SK-N-SH (cell line): ENCODE measurements at regions not wholly inside any gene's neighbourhood (a gene's known extent, or its start where the extent isn't known, plus 50 kb on each side); places are given as distances from the start of the nearest gene placed in this dataset.

Source experiments
- CTCF ChIA-PET: fragments of 300-600, 350-600 bp; formaldehyde crosslinking; extraction: SDS; loops from one replicate; lab custom pipeline; 2021; lab: Yijun Ruan, JAX
- POLR2A ChIA-PET: fragments of 350-600 bp; sonication (Branson Sonifier 250); formaldehyde crosslinking; extraction: SDS; loops from one replicate; lab custom pipeline; 2020; ENCODE audit warnings: antibody characterized with exemption, inconsistent platforms; lab: Yijun Ruan, JAX
- DNase-seq: peaks from one replicate; pipeline ENCODE4 v3.0.0; 2012
- H2AFZ ChIP-seq: fragments of 200-600 bp; sonication (generic); 2 replicates; pipeline ENCODE4 v1.8.1; 2016; ENCODE audit warnings: antibody characterized with exemption, mild to moderate bottlenecking, low read depth
- H3F3A ChIP-seq: fragments of 200-600 bp; sonication (generic); replicated peaks from 2 replicates; pipeline ENCODE3; 2016; ENCODE audit warnings: antibody characterized with exemption, mild to moderate bottlenecking; ENCODE audit not compliant: insufficient read depth
- H3K27ac ChIP-seq, 2 experiments: fragments of 200-500 bp in 1 of 2; fragments of 200-600 bp in 1 of 2; sonication (Bioruptor generic) in 1 of 2; sonication (generic), shearing (Covaris generic) in 1 of 2; 2 replicates each; pipeline versions ENCODE4 v1.5.1 to v1.6.1; 2014 to 2016; ENCODE audit warnings: low read depth in 2 of 2, inconsistent platforms in 1 of 2, low read length in 1 of 2, mild to moderate bottlenecking in 1 of 2, mixed read lengths in 1 of 2
- H3K27me3 ChIP-seq: fragments of 200-600 bp; sonication (generic), shearing (Covaris generic); 2 replicates; pipeline ENCODE4 v1.6.1; 2016; ENCODE audit warnings: mixed run types; ENCODE audit not compliant: insufficient read depth
- H3K36me3 ChIP-seq, 2 experiments: fragments of 200-500 bp in 1 of 2; fragments of 200-600 bp in 1 of 2; sonication (Bioruptor generic) in 1 of 2; sonication (generic) in 1 of 2; replicated peaks in 1 of 2; 2 replicates each; pipeline versions ENCODE3 to v1.5.1; 2014 to 2016; ENCODE audit warnings: low read length in 1 of 2, mild to moderate bottlenecking in 1 of 2; ENCODE audit not compliant: insufficient read depth in 2 of 2, control insufficient read depth in 1 of 2
- H3K4me1 ChIP-seq, 2 experiments: fragments of 200-500 bp in 1 of 2; fragments of 200-600 bp in 1 of 2; sonication (Bioruptor generic) in 1 of 2; sonication (generic), shearing (Covaris generic) in 1 of 2; 2 replicates each; pipeline versions ENCODE4 v1.5.1 to v1.6.1; 2014 to 2016; ENCODE audit warnings: low read depth in 1 of 2, low read length in 1 of 2, mixed run types in 1 of 2; ENCODE audit not compliant: insufficient read depth in 2 of 2, control insufficient read depth in 1 of 2
- H3K4me2 ChIP-seq: fragments of 200-600 bp; sonication (generic), shearing (Covaris generic); 2 replicates; pipeline ENCODE4 v1.6.1; 2017; ENCODE audit warnings: mixed run types
- H3K4me3 ChIP-seq, 2 experiments: fragments of 200-500 bp in 1 of 2; fragments of 200-600 bp in 1 of 2; sonication (Bioruptor generic) in 1 of 2; sonication (generic), shearing (Covaris generic) in 1 of 2; 2 replicates each; pipeline versions ENCODE4 v1.5.1 to v1.8.1; 2014 to 2016; ENCODE audit warnings: low read depth in 2 of 2, inconsistent platforms in 1 of 2, low read length in 1 of 2, mild to moderate bottlenecking in 1 of 2, mixed read lengths in 1 of 2, moderate library complexity in 1 of 2
- H3K79me2 ChIP-seq: fragments of 200-600 bp; sonication (generic); 2 replicates; pipeline ENCODE4 v1.8.1; 2017; ENCODE audit warnings: mild to moderate bottlenecking; ENCODE audit not compliant: insufficient read depth
- H3K9ac ChIP-seq: fragments of 200-600 bp; sonication (generic); 2 replicates; pipeline ENCODE4 v1.6.1; 2017; ENCODE audit warnings: mixed run types
- H3K9me2 ChIP-seq: fragments of 200-600 bp; sonication (generic); 2 replicates; pipeline ENCODE4 v1.6.1; 2017; ENCODE audit warnings: mixed run types
- H3K9me3 ChIP-seq: fragments of 200-600 bp; sonication (generic); 2 replicates; pipeline ENCODE4 v1.6.1; 2017; ENCODE audit warnings: mixed run types, mild to moderate bottlenecking, moderate library complexity
- H4K20me1 ChIP-seq: fragments of 200-600 bp; sonication (generic); 2 replicates; pipeline ENCODE4 v1.6.1; 2017; ENCODE audit warnings: mild to moderate bottlenecking, mixed run types; ENCODE audit not compliant: insufficient read depth
- CHD2 ChIP-seq: fragments of 150-350 bp; IDR thresholded peaks from 2 replicates; pipeline ENCODE4 v1.6.1; 2018; ENCODE audit warnings: low read length; ENCODE audit not compliant: partially characterized antibody
- EZH2phosphoT487 ChIP-seq: fragments of 200-600 bp; sonication (generic); IDR thresholded peaks from 2 replicates; pipeline ENCODE4 v1.6.1; 2017; ENCODE audit warnings: low read depth, mixed run types, mild to moderate bottlenecking, antibody characterized with exemption, moderate library complexity, borderline replicate concordance
- FOXM1 ChIP-seq: IDR thresholded peaks from 2 replicates; pipeline ENCODE4 v1.4.0; 2012; ENCODE audit warnings: low read depth, mild to moderate bottlenecking
- GABPA ChIP-seq: IDR thresholded peaks from 2 replicates; pipeline ENCODE4 v1.4.0; 2012; ENCODE audit warnings: low read depth, mild to moderate bottlenecking
- JUND ChIP-seq: IDR thresholded peaks from 2 replicates; pipeline ENCODE4 v1.4.0; 2012
- MEF2A ChIP-seq: IDR thresholded peaks from 2 replicates; pipeline ENCODE4 v1.4.0; 2012; ENCODE audit warnings: low read depth, borderline replicate concordance
- MXI1 ChIP-seq: IDR thresholded peaks from 2 replicates; pipeline ENCODE4 v1.6.1; 2012; ENCODE audit warnings: mild to moderate bottlenecking, low read depth, low read length, improper control_type of control experiment
- NFIC ChIP-seq: IDR thresholded peaks from 2 replicates; pipeline ENCODE4 v1.4.0; 2012; ENCODE audit warnings: borderline replicate concordance
- POLR2AphosphoS5 ChIP-seq: IDR thresholded peaks from 2 replicates; pipeline ENCODE4 v1.6.1; 2012; ENCODE audit warnings: low read depth, low read length
- RAD21 ChIP-seq: IDR thresholded peaks from 2 replicates; pipeline ENCODE4 v1.6.1; 2012; ENCODE audit warnings: mild to moderate bottlenecking, low read length
- RCOR1 ChIP-seq: fragments of 150-350 bp; IDR thresholded peaks from 2 replicates; pipeline ENCODE4 v1.6.1; 2017; ENCODE audit warnings: antibody characterized with exemption, low read length
- RFX5 ChIP-seq: IDR thresholded peaks from 2 replicates; pipeline ENCODE4 v1.6.1; 2012; ENCODE audit warnings: mild to moderate bottlenecking, improper control_type of control experiment, low read length
- RXRA ChIP-seq: IDR thresholded peaks from 2 replicates; pipeline ENCODE4 v1.4.0; 2012; ENCODE audit warnings: low read depth, mild to moderate bottlenecking, borderline replicate concordance
- SMC3 ChIP-seq: IDR thresholded peaks from 2 replicates; pipeline ENCODE4 v1.6.1; 2012; ENCODE audit warnings: low read depth, low read length, improper control_type of control experiment
- TCF12 ChIP-seq: IDR thresholded peaks from 2 replicates; pipeline ENCODE4 v1.4.0; 2012
- WGBS: methylation state at CpG from one replicate; pipeline ENCODE4 v1.1.6; 2017; ENCODE audit warnings: low lambda C conversion rate; 5-methylcytosine and 5-hydroxymethylcytosine counted together
- TF ChIP-seq, protein P1 (sequence below): fragments of 150-350 bp; IDR thresholded peaks from 2 replicates; pipeline ENCODE4 v1.6.1; 2017; ENCODE audit warnings: antibody characterized with exemption, low read length, low read depth, borderline replicate concordance
- TF ChIP-seq, protein P2 (sequence below): IDR thresholded peaks from 2 replicates; pipeline ENCODE4; 2012
- TF ChIP-seq, protein P3 (sequence below): fragments of 200-600 bp; sonication (generic); IDR thresholded peaks from 2 replicates; pipeline ENCODE4 v1.6.1; 2017; ENCODE audit warnings: antibody characterized with exemption, mild to moderate bottlenecking, moderate library complexity
- TF ChIP-seq, protein P4 (sequence below): IDR thresholded peaks from 2 replicates; pipeline ENCODE4 v1.4.0; 2012; ENCODE audit warnings: low read depth, borderline replicate concordance
- TF ChIP-seq, protein P5 (sequence below): IDR thresholded peaks from 2 replicates; pipeline ENCODE4 v1.4.0; 2012; ENCODE audit warnings: low read depth
- TF ChIP-seq, protein P6 (sequence below): fragments of 150-350 bp; IDR thresholded peaks from 2 replicates; pipeline ENCODE4 v1.6.1; 2016; ENCODE audit warnings: mild to moderate bottlenecking, low read depth, low read length

DNA sequence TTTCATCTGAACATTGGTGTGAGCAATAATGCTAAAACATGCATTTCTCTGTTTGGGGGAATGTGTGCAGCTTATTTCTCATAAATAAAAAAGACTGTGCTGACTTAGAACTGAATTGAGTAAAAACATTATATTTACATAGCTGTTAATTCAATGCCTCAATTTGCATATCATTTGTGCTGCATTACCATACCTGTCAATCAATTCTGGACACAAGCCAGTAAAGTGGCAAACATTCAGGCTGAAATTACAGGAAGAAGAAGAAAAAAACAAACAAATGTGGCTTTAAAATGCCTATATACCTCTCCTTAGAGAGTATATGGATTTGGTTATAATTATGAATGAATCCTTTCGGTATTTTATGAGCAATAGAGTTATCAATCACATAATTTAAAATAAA, 380.1 kb upstream of the GBE1 start:
- CTCF ChIA-PET: interaction anchor here (1.0 kb wide), 1 partner anchor 9 kb away, joined by 4 read pairs; no protein-coding TSS in a partner anchor
- WGBS: 25% methylated on average over 1 of the region's 1 CpG

DNA sequence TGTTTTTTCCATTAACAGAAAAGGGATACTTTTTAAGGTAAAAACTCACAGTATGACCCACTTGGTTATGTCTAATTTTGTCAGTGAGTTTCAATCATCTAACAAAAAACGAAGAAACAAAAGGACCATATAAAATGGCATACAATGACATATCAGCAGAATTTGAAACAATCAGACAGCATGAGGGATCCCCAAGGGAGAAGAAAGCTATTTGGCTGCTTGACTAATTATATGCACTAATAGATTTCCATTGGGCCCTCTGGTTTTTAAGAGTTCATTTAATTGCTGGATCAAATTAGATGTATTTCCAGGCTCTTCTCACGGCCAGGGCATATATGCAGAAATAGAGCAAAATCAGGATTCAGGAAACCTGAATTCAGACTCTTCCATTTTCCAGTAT, 376.4 kb upstream of the GBE1 start:
- CTCF ChIA-PET: no interaction called here
- POLR2A ChIA-PET: no interaction called here
- Histone ChIP-seq H3K4me2 (no peak overlapping the region), H2AFZ (no peak overlapping the region), H3K9me2 (no peaks in the 10 kb centered on the region), H3K36me3 (no peaks in the 10 kb centered on the region), H3F3A (no peaks in the 10 kb centered on the region), H4K20me1 (no peaks in the 10 kb centered on the region), H3K27ac (no peak overlapping the region), H3K9me3 (no peaks in the 10 kb centered on the region), H3K4me1 (no peaks in the 10 kb centered on the region), H3K27me3 (no peaks in the 10 kb centered on the region), H3K9ac (no peak overlapping the region), H3K4me3 (no peak overlapping the region), H3K79me2 (no peaks in the 10 kb centered on the region)
- no peak for DNase-seq
- TF ChIP-seq TCF12 (no peak), RAD21 (no peak), RFX5 (no peak), RXRA (no peak), GABPA (no peak), EZH2phosphoT487 (no peak), CHD2 (no peak), MXI1 (no peak), FOXM1 (no peak), NFIC (no peak), MEF2A (no peak), JUND (no peak), SMC3 (no peak), RCOR1 (no peak), POLR2AphosphoS5 (no peak)
- TF ChIP-seq, protein P1, sequence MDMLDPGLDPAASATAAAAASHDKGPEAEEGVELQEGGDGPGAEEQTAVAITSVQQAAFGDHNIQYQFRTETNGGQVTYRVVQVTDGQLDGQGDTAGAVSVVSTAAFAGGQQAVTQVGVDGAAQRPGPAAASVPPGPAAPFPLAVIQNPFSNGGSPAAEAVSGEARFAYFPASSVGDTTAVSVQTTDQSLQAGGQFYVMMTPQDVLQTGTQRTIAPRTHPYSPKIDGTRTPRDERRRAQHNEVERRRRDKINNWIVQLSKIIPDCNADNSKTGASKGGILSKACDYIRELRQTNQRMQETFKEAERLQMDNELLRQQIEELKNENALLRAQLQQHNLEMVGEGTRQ: no peak
- TF ChIP-seq, protein P2, sequence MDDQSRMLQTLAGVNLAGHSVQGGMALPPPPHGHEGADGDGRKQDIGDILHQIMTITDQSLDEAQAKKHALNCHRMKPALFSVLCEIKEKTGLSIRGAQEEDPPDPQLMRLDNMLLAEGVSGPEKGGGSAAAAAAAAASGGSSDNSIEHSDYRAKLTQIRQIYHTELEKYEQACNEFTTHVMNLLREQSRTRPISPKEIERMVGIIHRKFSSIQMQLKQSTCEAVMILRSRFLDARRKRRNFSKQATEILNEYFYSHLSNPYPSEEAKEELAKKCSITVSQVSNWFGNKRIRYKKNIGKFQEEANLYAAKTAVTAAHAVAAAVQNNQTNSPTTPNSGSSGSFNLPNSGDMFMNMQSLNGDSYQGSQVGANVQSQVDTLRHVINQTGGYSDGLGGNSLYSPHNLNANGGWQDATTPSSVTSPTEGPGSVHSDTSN: no peak
- TF ChIP-seq, protein P3, sequence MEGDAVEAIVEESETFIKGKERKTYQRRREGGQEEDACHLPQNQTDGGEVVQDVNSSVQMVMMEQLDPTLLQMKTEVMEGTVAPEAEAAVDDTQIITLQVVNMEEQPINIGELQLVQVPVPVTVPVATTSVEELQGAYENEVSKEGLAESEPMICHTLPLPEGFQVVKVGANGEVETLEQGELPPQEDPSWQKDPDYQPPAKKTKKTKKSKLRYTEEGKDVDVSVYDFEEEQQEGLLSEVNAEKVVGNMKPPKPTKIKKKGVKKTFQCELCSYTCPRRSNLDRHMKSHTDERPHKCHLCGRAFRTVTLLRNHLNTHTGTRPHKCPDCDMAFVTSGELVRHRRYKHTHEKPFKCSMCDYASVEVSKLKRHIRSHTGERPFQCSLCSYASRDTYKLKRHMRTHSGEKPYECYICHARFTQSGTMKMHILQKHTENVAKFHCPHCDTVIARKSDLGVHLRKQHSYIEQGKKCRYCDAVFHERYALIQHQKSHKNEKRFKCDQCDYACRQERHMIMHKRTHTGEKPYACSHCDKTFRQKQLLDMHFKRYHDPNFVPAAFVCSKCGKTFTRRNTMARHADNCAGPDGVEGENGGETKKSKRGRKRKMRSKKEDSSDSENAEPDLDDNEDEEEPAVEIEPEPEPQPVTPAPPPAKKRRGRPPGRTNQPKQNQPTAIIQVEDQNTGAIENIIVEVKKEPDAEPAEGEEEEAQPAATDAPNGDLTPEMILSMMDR: no peak
- TF ChIP-seq, protein P4, sequence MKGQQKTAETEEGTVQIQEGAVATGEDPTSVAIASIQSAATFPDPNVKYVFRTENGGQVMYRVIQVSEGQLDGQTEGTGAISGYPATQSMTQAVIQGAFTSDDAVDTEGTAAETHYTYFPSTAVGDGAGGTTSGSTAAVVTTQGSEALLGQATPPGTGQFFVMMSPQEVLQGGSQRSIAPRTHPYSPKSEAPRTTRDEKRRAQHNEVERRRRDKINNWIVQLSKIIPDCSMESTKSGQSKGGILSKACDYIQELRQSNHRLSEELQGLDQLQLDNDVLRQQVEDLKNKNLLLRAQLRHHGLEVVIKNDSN: no peak
- TF ChIP-seq, protein P5, sequence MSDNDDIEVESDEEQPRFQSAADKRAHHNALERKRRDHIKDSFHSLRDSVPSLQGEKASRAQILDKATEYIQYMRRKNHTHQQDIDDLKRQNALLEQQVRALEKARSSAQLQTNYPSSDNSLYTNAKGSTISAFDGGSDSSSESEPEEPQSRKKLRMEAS: no peak
- WGBS: 13% methylated on average over 2 of the region's 2 CpGs

More for the DNA sequence above, 380.1 kb upstream of the GBE1 start:
- H3K4me2 ChIP-seq: no peak overlapping the region
- H3K9me2 ChIP-seq: no peaks in the 10 kb centered on the region
- no peaks in the 10 kb centered on the region for H3F3A ChIP-seq
- no peaks in the 10 kb centered on the region for H3K79me2 ChIP-seq
- TF ChIP-seq TCF12: no peak
- TF ChIP-seq, protein P6, sequence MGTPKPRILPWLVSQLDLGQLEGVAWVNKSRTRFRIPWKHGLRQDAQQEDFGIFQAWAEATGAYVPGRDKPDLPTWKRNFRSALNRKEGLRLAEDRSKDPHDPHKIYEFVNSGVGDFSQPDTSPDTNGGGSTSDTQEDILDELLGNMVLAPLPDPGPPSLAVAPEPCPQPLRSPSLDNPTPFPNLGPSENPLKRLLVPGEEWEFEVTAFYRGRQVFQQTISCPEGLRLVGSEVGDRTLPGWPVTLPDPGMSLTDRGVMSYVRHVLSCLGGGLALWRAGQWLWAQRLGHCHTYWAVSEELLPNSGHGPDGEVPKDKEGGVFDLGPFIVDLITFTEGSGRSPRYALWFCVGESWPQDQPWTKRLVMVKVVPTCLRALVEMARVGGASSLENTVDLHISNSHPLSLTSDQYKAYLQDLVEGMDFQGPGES: no peak
- TF ChIP-seq SMC3: no peak
- H3K27ac ChIP-seq: no peak overlapping the region
- POLR2A ChIA-PET: no interaction called here
- DNase-seq: no peak
- no peaks in the 10 kb centered on the region for H3K36me3 ChIP-seq
- H3K9me3 ChIP-seq: no peaks in the 10 kb centered on the region
- H3K9ac ChIP-seq: no peak overlapping the region
- H2AFZ ChIP-seq: no peak overlapping the region
- H3K4me1 ChIP-seq: no peaks in the 10 kb centered on the region
- H3K4me3 ChIP-seq: no peak overlapping the region
- no peaks in the 10 kb centered on the region for H4K20me1 ChIP-seq
- H3K27me3 ChIP-seq: no peaks in the 10 kb centered on the region
